Gastroesophageal sphincter (tissue), 3 donors: ENCODE measurements at regions not wholly inside any gene's neighbourhood (a gene's known extent, or its start where the extent isn't known, plus 50 kb on each side); places are given as distances from the start of the nearest gene placed in this dataset.

Experiments
- CTCF ChIP-seq, 4 experiments: fragments of 200-600 bp in 2 of 4; fragments of 450-650 bp in 2 of 4; sonication (generic) in 1 of 4; IDR thresholded peaks; one replicate each; pipeline ENCODE4 v1.5.1; 2017 to 2019; ENCODE audit warnings: antibody characterized with exemption in 4 of 4, mild to moderate bottlenecking in 2 of 4, moderate library complexity in 2 of 4
- EP300 ChIP-seq: sonication (generic); formaldehyde crosslinking; IDR thresholded peaks from one replicate; pipeline ENCODE4 v1.6.1; 2017; ENCODE audit warnings: antibody characterized with exemption, mild to moderate bottlenecking
- POLR2A ChIP-seq, 2 donors: fragments of 450-650 bp; IDR thresholded peaks; one replicate each; pipeline ENCODE4 v1.6.1; 2017; ENCODE audit warnings: antibody characterized with exemption in 2 of 2, mild to moderate bottlenecking in 2 of 2, moderate library complexity in 1 of 2

- TF ChIP-seq EP300, result no peak
- TF ChIP-seq POLR2A (IDR thresholded peaks at IDR 0.05), result no peak
- no peak for TF ChIP-seq CTCF (IDR thresholded peaks at IDR 0.05)
Measured at GRCh38 chr20:19071446-19071725, 141.1 kb upstream of the SLC24A3 start.
